ENCODE measurements at regions not wholly inside any gene's neighbourhood (a gene's known extent, or its start where the extent isn't known, plus 50 kb on each side); places are given as distances from the start of the nearest gene placed in this dataset.

GRCh38 chr2:217735899-217736298 lies 266.9 kb downstream of the TNS1 start:
- DNase-seq (ENCODE audit: low read depth): no peak
- no peak overlapping the region for H3K4me3 ChIP-seq (ENCODE audit: control insufficient read depth, low read depth, low read length)

GRCh38 chr2:217735034-217735433 lies 267.8 kb downstream of the TNS1 start:
- no peak for TF ChIP-seq CTCF (IDR thresholded peaks at IDR 0.05; ENCODE audit: control insufficient read depth, insufficient read depth, low read depth, low read length, missing control alignments)
- H3K4me3 ChIP-seq (ENCODE audit: control insufficient read depth, low read depth, low read length): no peak overlapping the region
- DNase-seq (ENCODE audit: low read depth): no peak

More at GRCh38 chr2:217735899-217736298, 266.9 kb downstream of the TNS1 start:
- TF ChIP-seq CTCF (IDR thresholded peaks at IDR 0.05; ENCODE audit: control insufficient read depth, insufficient read depth, low read depth, low read length, missing control alignments): no peak

- no peak for TF ChIP-seq CTCF (IDR thresholded peaks at IDR 0.05; ENCODE audit: control insufficient read depth, insufficient read depth, low read depth, low read length, missing control alignments)
- H3K4me3 ChIP-seq (ENCODE audit: control insufficient read depth, low read depth, low read length): no peak overlapping the region
- no peak for DNase-seq (ENCODE audit: low read depth)
These were observed 269.3 kb downstream of the TNS1 start for GRCh38 chr2:217733461-217733860.

- DNase-seq (ENCODE audit: low read depth): peak; percentile 41
- TF ChIP-seq CTCF (IDR thresholded peaks at IDR 0.05; ENCODE audit: control insufficient read depth, insufficient read depth, low read depth, low read length, missing control alignments): no peak
- H3K4me3 ChIP-seq (ENCODE audit: control insufficient read depth, low read depth, low read length): no peak overlapping the region
These were observed 269.8 kb downstream of the TNS1 start for GRCh38 chr2:217732992-217733391.

GRCh38 chr2:217731805-217732204 lies 271.0 kb downstream of the TNS1 start:
- no peak for DNase-seq (ENCODE audit: low read depth)
- H3K4me3 ChIP-seq (ENCODE audit: control insufficient read depth, low read depth, low read length): no peak overlapping the region
- TF ChIP-seq CTCF (IDR thresholded peaks at IDR 0.05; ENCODE audit: control insufficient read depth, insufficient read depth, low read depth, low read length, missing control alignments): no peak

GRCh38 chr2:217729421-217730053 lies 273.3 kb downstream of the TNS1 start:
- no peak for DNase-seq (ENCODE audit: low read depth)
- no peak for TF ChIP-seq CTCF (IDR thresholded peaks at IDR 0.05; ENCODE audit: control insufficient read depth, insufficient read depth, low read depth, low read length, missing control alignments)
- no peak overlapping the region for H3K4me3 ChIP-seq (ENCODE audit: control insufficient read depth, low read depth, low read length)
